ENCODE measurements at regions not wholly inside any gene's neighbourhood (a gene's known extent, or its start where the extent isn't known, plus 50 kb on each side); places are given as distances from the start of the nearest gene placed in this dataset.

GRCh38 chr10:114709984-114710383, 51.9 kb upstream of the ABLIM1 start:
- peaks cover 23 to 31% of the 10 kb centered on the region in 2 experiments for H3K4me1 ChIP-seq (ENCODE audit: control insufficient read depth in 1 of 2, insufficient read depth in 2 of 2, low read length in 2 of 2)
- H3K4me3 ChIP-seq (replicated peaks in 1 of 2; ENCODE audit: low read depth in 1 of 2, low read length in 2 of 2) = no peak overlapping the region
- RAD21 ChIA-PET (ENCODE audit: low non-redundant PET in 1 of 2, low total read pairs in 2 of 2, uncharacterized antibody in 2 of 2, unreplicated experiment in 2 of 2) = no interaction called here
- H3K27me3 ChIP-seq (ENCODE audit: insufficient read depth, low read length) = no peaks in the 10 kb centered on the region
- DNase-seq (ENCODE audit: low read depth, low spot score) = no peak
- H3K79me2 ChIP-seq (ENCODE audit: insufficient read depth, low read length) = no peaks in the 10 kb centered on the region
- H2AFZ ChIP-seq (ENCODE audit: low read depth, low read length, poor library complexity, severe bottlenecking) = no peak overlapping the region
- POLR2A ChIA-PET = no interaction called here
- H3K36me3 ChIP-seq (ENCODE audit: control insufficient read depth in 1 of 2, insufficient read depth in 2 of 2, low read length in 2 of 2) = no peaks in the 10 kb centered on the region
- no peaks in the 10 kb centered on the region for H3K9me2 ChIP-seq (ENCODE audit: insufficient read depth)
- H3K9ac ChIP-seq (ENCODE audit: low read length) = no peak overlapping the region
- H3K27ac ChIP-seq (ENCODE audit: low read depth, low read length) = no peak overlapping the region
- no TSS peak for BruUV-seq (replicated peaks)
- CTCF ChIA-PET = interaction anchor here (1.6 kb wide), 2 partner anchors 15 to 76 kb away, joined by 5 to 9 read pairs; no protein-coding TSS in a partner anchor
- no peaks in the 10 kb centered on the region for H4K20me1 ChIP-seq (ENCODE audit: insufficient read depth)
- no peak overlapping the region for H3K4me2 ChIP-seq (ENCODE audit: low read length)
- TF ChIP-seq, protein P1, sequence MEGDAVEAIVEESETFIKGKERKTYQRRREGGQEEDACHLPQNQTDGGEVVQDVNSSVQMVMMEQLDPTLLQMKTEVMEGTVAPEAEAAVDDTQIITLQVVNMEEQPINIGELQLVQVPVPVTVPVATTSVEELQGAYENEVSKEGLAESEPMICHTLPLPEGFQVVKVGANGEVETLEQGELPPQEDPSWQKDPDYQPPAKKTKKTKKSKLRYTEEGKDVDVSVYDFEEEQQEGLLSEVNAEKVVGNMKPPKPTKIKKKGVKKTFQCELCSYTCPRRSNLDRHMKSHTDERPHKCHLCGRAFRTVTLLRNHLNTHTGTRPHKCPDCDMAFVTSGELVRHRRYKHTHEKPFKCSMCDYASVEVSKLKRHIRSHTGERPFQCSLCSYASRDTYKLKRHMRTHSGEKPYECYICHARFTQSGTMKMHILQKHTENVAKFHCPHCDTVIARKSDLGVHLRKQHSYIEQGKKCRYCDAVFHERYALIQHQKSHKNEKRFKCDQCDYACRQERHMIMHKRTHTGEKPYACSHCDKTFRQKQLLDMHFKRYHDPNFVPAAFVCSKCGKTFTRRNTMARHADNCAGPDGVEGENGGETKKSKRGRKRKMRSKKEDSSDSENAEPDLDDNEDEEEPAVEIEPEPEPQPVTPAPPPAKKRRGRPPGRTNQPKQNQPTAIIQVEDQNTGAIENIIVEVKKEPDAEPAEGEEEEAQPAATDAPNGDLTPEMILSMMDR (IDR thresholded peaks at IDR 0.05 in 2 of 3, conservative IDR thresholded peaks at IDR 0.05 in 1 of 3; ENCODE audit: borderline replicate concordance in 1 of 3, insufficient read depth in 1 of 3, low read depth in 2 of 3, low read length in 2 of 3) = no peak
- TF ChIP-seq CEBPB (IDR thresholded peaks at IDR 0.05; ENCODE audit: low read depth) (no peak), POLR2A (IDR thresholded peaks at IDR 0.05; ENCODE audit: borderline replicate concordance, extremely low read depth, insufficient read depth, insufficient read length) (no peak), SP1 (IDR thresholded peaks at IDR 0.05; ENCODE audit: low read depth) (no peak), ELF1 (IDR thresholded peaks at IDR 0.05; ENCODE audit: borderline replicate concordance, low read depth) (no peak), SRF (IDR thresholded peaks at IDR 0.05; ENCODE audit: low read depth) (no peak), EZH2 (IDR thresholded peaks at IDR 0.05) (no peak), FOSL1 (IDR thresholded peaks at IDR 0.05; ENCODE audit: low read depth) (no peak), JUND (IDR thresholded peaks at IDR 0.05) (no peak), ZBTB33 (IDR thresholded peaks at IDR 0.05; ENCODE audit: extremely low read depth, insufficient replicate concordance, low read length) (no peak), EGR1 (IDR thresholded peaks at IDR 0.05; ENCODE audit: low read depth) (no peak)
- TF ChIP-seq, protein P2, sequence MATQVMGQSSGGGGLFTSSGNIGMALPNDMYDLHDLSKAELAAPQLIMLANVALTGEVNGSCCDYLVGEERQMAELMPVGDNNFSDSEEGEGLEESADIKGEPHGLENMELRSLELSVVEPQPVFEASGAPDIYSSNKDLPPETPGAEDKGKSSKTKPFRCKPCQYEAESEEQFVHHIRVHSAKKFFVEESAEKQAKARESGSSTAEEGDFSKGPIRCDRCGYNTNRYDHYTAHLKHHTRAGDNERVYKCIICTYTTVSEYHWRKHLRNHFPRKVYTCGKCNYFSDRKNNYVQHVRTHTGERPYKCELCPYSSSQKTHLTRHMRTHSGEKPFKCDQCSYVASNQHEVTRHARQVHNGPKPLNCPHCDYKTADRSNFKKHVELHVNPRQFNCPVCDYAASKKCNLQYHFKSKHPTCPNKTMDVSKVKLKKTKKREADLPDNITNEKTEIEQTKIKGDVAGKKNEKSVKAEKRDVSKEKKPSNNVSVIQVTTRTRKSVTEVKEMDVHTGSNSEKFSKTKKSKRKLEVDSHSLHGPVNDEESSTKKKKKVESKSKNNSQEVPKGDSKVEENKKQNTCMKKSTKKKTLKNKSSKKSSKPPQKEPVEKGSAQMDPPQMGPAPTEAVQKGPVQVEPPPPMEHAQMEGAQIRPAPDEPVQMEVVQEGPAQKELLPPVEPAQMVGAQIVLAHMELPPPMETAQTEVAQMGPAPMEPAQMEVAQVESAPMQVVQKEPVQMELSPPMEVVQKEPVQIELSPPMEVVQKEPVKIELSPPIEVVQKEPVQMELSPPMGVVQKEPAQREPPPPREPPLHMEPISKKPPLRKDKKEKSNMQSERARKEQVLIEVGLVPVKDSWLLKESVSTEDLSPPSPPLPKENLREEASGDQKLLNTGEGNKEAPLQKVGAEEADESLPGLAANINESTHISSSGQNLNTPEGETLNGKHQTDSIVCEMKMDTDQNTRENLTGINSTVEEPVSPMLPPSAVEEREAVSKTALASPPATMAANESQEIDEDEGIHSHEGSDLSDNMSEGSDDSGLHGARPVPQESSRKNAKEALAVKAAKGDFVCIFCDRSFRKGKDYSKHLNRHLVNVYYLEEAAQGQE (IDR thresholded peaks at IDR 0.05; ENCODE audit: low read depth) = no peak
- intact Hi-C loops (cut with micrococcal nuclease) = no loop called here
- no peak for ATAC-seq
- H3K9me3 ChIP-seq (ENCODE audit: control insufficient read depth in 1 of 2, insufficient read depth in 1 of 2, low read depth in 1 of 2, low read length in 2 of 2) = no peaks in the 10 kb centered on the region
